Activated CD8-positive, alpha-beta T cell treated with anti-CD3 and anti-CD28 coated beads, Interleukin-2, amount 10 ng/mL, durations not matched to agents 7 days and 5 days (primary cell): ENCODE measurements at regions not wholly inside any gene's neighbourhood (a gene's known extent, or its start where the extent isn't known, plus 50 kb on each side); places are given as distances from the start of the nearest gene placed in this dataset.

Experiments used
- ATAC-seq: fragments of 150-1000 bp; cut with Tn5 transposase; one replicate; pipeline ENCODE4 v1.10.0; 2021; ENCODE audit warnings: moderate library complexity
- CTCF ChIA-PET: fragments of 350-600 bp; sonication (Branson Sonifier 250); formaldehyde crosslinking; loops from one replicate; lab custom pipeline; 2021; ENCODE audit warnings: antibody characterized with exemption; lab: Charles Lee
- POLR2A ChIA-PET: fragments of 350-600 bp; sonication (Branson Sonifier 250); formaldehyde crosslinking; loops from one replicate; lab custom pipeline; 2021; ENCODE audit warnings: antibody characterized with exemption; lab: Charles Lee
- DNase-seq: peaks from one replicate; pipeline ENCODE4 v3.0.0-alpha.2; 2020
- H3K27ac Mint-ChIP-seq: one replicate; pipeline ENCODE4 v1.8.0; 2021; ENCODE audit warnings: mild to moderate bottlenecking, mixed read lengths
- H3K27me3 Mint-ChIP-seq: one replicate; pipeline ENCODE4 v1.8.0; 2021; ENCODE audit warnings: low read depth, mixed read lengths
- H3K36me3 Mint-ChIP-seq: one replicate; pipeline ENCODE4 v1.8.0; 2021; ENCODE audit warnings: low read depth, mixed read lengths
- H3K4me1 Mint-ChIP-seq: one replicate; pipeline ENCODE4 v1.8.0; 2021; ENCODE audit warnings: low read depth, mixed read lengths
- H3K4me3 Mint-ChIP-seq: one replicate; pipeline ENCODE4 v1.8.0; 2021; ENCODE audit warnings: mild to moderate bottlenecking, mixed read lengths
- H3K9me3 Mint-ChIP-seq: one replicate; pipeline ENCODE4 v1.8.0; 2022; ENCODE audit warnings: mixed read lengths; ENCODE audit not compliant: insufficient read depth

DNA sequence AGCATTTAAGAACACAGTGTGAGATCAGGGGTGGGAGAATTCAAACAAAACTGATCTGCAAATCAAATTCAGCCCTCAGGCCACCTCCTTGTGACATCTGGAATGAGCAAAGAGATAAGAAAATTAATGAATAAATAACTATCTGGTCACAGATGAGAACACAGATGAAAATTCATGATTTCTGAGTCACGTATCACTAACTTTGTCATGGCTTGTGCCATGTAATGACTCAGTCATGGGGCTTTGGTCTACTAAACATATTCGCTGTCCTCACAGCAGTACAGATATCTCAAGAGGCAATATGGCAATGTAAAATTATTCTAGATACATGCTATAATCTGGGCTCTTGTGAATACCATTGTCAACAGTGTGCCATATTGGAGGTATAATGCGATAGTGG, 274.4 kb downstream of the MAN2A1 start:
- ChIA-PET POLR2A (no interaction called here), CTCF (no interaction called here)
- Mint-ChIP-seq H3K9me3 (no peaks in the 10 kb centered on the region), H3K27me3 (no peaks in the 10 kb centered on the region), H3K4me1 (peaks cover 3% of the 10 kb centered on the region), H3K27ac (no peak overlapping the region), H3K36me3 (no peaks in the 10 kb centered on the region), H3K4me3 (no peak overlapping the region)
- DNase-seq = no peak
- no peak for ATAC-seq

DNA sequence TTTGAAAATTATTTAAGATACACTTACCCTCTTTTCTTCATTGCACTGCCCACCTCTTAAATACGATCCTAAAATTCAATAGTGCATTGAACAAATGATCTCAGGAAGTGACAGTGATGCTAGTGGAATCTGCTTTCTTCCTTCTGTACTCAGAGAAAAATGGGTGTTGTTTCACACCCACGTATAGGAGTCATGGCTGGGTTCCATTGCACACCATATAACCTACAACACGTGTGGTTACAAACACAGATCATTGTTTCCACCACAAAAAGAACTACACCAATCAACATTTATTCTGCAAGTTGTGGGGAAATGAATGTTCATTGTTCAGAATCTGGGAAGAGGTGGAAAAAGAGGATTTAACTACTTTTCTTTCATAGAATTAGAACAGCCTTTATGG, 275.9 kb downstream of the MAN2A1 start:
- Mint-ChIP-seq H3K4me1 (peaks cover 3% of the 10 kb centered on the region), H3K4me3 (no peak overlapping the region), H3K27me3 (no peaks in the 10 kb centered on the region), H3K9me3 (no peaks in the 10 kb centered on the region), H3K27ac (no peak overlapping the region), H3K36me3 (no peaks in the 10 kb centered on the region)
- ATAC-seq (no peak), DNase-seq (no peak)
- ChIA-PET POLR2A (no interaction called here), CTCF (no interaction called here)

DNA sequence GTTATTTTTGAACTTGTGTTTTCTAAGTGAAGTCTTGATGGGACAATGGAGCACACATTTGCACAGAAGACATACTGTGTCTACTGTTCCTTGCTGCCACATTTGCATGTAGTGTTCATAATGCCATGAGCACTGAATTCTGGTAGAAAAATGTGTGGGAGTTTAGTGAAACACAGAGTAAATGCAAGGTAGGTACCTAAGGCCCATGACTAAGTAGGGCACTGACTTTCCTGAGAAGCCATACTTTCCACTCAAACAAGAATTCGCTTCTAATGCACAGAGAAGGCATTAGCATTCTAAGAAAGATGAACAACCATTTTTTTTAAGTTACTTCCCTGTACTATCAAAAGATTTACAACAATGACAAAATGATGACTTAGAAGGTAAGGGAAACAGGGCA, 282.2 kb downstream of the MAN2A1 start:
- Mint-ChIP-seq H3K9me3 (no peaks in the 10 kb centered on the region), H3K4me1 (no peaks in the 10 kb centered on the region), H3K36me3 (no peaks in the 10 kb centered on the region), H3K27me3 (no peaks in the 10 kb centered on the region), H3K27ac (no peak overlapping the region), H3K4me3 (no peak overlapping the region)
- CTCF ChIA-PET = no interaction called here
- DNase-seq (no peak), ATAC-seq (no peak)
- POLR2A ChIA-PET = no interaction called here

DNA sequence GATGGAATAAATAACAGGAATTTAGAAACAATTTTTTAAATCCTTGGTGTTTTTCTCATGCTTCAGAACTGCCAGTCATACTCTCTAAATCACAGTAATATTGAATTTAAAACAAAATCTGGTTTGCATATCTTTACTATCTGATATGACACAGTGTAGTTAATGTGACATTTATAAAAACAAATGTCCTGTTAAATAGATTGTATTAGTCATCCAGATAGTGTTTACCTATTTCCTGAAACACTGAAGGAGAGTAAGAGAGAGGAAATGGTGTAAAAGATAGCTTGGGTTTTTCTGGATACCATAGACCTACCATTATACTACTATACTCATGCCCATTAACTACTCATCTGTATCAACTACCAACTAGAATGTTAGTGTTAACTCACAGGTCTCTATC, 292.3 kb downstream of the MAN2A1 start:
- Mint-ChIP-seq H3K27me3 (no peaks in the 10 kb centered on the region), H3K9me3 (no peaks in the 10 kb centered on the region), H3K4me1 (no peaks in the 10 kb centered on the region), H3K27ac (no peak overlapping the region), H3K4me3 (no peak overlapping the region), H3K36me3 (no peaks in the 10 kb centered on the region)
- ATAC-seq (no peak), DNase-seq (no peak)
- ChIA-PET POLR2A (no interaction called here), CTCF (interaction anchor here (0.6 kb wide), 1 partner anchor 38 kb away, joined by 4 read pairs; no protein-coding TSS in a partner anchor)

DNA sequence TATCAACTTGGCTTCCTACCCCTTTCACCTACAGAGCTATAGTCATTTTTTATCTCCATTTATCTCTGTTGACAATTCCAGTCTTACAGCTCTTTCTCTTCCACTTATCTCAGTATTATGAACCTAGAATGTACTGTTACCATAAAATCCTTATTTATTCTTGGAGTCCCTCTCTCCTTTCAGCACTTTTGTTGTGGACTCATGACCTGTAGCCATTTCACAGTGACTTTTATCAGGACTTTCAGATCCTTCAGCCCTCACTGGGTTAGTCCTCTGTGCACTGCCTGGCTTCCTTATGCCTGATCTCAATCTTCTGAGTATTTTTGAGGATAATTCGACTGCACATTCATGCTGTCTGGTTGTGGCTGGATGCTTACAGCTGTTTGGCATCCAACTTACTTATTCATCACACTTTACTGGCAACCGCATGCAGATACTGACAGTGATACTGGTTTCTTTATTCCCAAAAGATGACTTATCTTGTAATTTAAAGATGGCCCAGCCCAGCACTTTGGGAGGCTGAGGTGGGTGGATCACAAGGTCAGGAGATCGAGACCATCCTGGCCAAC, 293.3 kb downstream of the MAN2A1 start:
- Mint-ChIP-seq H3K4me1 (no peaks in the 10 kb centered on the region), H3K9me3 (no peaks in the 10 kb centered on the region), H3K36me3 (no peaks in the 10 kb centered on the region), H3K4me3 (no peak overlapping the region), H3K27ac (no peak overlapping the region), H3K27me3 (no peaks in the 10 kb centered on the region)
- ChIA-PET CTCF (no interaction called here), POLR2A (no interaction called here)
- ATAC-seq (no peak), DNase-seq (no peak)

DNA sequence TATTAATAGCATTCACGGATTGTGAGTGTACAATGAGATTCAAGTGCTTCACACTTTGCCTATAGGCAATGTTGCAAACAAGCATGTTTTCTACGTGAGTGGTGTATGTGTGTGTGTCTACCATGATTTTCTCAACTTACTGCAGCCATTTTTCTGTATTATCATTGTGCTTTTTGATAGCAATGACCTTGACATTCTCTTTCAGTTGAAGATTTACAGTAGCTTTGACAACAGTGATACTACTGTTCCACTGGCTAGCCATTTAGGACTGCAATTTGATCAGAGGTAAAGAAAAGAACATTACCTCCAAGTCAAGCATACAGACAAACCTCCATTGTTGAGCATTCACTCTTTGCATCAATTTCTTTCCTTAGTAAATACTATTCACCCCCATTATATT, 297.0 kb downstream of the MAN2A1 start:
- DNase-seq (no peak), ATAC-seq (no peak)
- Mint-ChIP-seq H3K4me1 (no peaks in the 10 kb centered on the region), H3K4me3 (no peak overlapping the region), H3K36me3 (no peaks in the 10 kb centered on the region), H3K9me3 (no peaks in the 10 kb centered on the region), H3K27ac (no peak overlapping the region), H3K27me3 (no peaks in the 10 kb centered on the region)
- CTCF ChIA-PET = no interaction called here
- POLR2A ChIA-PET = no interaction called here

DNA sequence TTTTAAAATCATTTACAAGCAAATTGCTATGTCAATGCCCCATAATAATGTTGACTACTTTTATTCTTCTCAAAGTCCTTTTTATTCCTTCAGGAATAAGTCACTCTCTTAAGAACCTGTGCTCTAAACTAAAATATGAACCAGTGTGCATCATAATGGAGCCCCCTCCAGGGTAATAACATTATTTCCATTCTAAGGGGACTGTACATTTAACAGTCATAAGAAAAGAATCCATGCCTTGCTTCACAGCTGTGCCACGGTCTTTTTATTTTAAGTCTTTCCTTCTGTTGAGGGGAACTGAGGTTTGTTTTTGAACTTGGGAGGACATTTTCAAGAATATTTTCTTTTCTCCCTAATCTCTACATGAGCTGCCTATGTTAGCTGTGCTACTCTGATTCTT, 297.6 kb downstream of the MAN2A1 start:
- DNase-seq (no peak), ATAC-seq (no peak)
- no peak overlapping the region for H3K4me3 Mint-ChIP-seq
- H3K4me1 Mint-ChIP-seq = no peaks in the 10 kb centered on the region
- H3K36me3 Mint-ChIP-seq = no peaks in the 10 kb centered on the region
- H3K27ac Mint-ChIP-seq = no peak overlapping the region
- no peaks in the 10 kb centered on the region for H3K9me3 Mint-ChIP-seq
- POLR2A ChIA-PET = no interaction called here
- CTCF ChIA-PET = no interaction called here
- H3K27me3 Mint-ChIP-seq = no peaks in the 10 kb centered on the region

DNA sequence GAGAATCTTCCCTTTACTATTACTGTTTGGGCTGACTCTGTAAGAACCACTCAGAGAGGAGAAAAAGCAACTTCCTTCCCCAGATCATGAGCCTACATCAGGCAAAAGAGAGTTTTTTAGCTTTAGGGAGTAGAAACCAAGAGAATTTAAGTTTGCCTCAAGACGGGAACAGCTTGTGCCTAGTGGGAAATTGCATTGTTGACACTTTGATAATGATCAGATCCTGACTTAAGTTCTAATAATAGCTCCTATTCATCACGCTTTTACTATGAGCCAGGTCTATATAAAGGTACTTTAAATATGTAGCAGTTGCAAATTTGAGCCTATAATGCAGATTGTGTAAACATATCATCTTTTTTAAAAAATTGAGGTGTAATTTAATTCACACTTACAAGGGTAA, 298.2 kb downstream of the MAN2A1 start:
- DNase-seq (no peak), ATAC-seq (no peak)
- Mint-ChIP-seq H3K36me3 (no peaks in the 10 kb centered on the region), H3K27ac (no peak overlapping the region), H3K9me3 (no peaks in the 10 kb centered on the region), H3K4me1 (no peaks in the 10 kb centered on the region), H3K27me3 (no peaks in the 10 kb centered on the region), H3K4me3 (no peak overlapping the region)
- POLR2A ChIA-PET = no interaction called here
- CTCF ChIA-PET = no interaction called here

DNA sequence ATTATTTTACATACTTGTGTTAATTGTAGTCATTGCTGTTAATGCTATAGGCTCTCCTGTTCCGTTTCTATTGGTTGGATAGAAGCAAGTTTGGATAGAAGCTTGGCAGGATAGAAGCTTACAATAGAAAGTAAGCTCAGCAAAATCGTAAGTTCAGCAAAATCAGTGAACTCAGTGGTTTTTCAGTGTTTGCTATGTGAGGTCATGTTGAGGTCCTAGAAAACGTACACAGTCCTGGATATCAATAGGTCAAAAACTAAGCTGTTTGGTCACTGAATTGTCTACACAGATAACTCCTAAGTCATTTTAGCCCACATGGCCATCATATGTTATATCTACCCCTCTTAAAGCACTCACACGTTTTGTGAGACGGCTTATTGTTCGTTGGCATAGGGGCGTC, 299.4 kb downstream of the MAN2A1 start:
- ChIA-PET CTCF (no interaction called here), POLR2A (no interaction called here)
- DNase-seq (no peak), ATAC-seq (no peak)
- Mint-ChIP-seq H3K36me3 (no peaks in the 10 kb centered on the region), H3K4me1 (no peaks in the 10 kb centered on the region), H3K4me3 (no peak overlapping the region), H3K9me3 (no peaks in the 10 kb centered on the region), H3K27me3 (no peaks in the 10 kb centered on the region), H3K27ac (no peak overlapping the region)

DNA sequence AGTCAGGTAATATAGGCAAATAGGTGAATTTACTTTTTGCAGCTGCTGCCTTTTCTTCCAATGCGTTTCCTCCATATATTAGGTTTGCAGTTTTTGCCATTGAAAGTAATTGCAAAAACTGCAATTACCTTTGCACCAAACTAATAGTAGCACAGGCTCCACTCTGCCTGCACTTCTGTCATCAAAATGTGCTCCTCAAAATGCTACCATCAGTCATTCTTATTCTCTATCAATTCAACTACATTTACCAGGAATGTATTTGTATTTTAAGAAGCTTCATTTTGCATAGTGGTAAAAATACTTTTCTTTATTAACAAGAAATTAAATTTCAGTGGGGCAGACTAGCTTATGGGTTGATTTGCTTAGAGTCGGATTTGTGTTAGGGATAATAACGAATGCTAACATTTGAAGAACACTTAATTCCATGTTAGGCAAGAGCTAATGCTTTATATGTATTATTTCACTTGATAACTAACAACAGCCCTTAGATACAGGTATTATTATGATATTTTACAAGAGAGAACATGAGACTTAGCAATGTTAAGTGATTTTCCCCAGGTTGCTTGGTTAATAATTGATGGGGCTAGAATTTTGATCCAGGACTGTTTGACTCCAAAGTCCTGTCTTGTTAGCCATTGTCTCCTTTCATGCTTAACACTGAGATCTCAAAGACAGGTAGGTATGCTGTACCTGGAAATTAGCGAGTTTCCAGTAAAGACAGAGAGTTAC, 300.4 kb downstream of the MAN2A1 start:
- CTCF ChIA-PET = no interaction called here
- ATAC-seq (no peak), DNase-seq (no peak)
- Mint-ChIP-seq H3K27ac (no peak overlapping the region), H3K9me3 (no peaks in the 10 kb centered on the region), H3K36me3 (no peaks in the 10 kb centered on the region), H3K4me3 (no peak overlapping the region), H3K4me1 (no peaks in the 10 kb centered on the region), H3K27me3 (no peaks in the 10 kb centered on the region)
- POLR2A ChIA-PET = no interaction called here

DNA sequence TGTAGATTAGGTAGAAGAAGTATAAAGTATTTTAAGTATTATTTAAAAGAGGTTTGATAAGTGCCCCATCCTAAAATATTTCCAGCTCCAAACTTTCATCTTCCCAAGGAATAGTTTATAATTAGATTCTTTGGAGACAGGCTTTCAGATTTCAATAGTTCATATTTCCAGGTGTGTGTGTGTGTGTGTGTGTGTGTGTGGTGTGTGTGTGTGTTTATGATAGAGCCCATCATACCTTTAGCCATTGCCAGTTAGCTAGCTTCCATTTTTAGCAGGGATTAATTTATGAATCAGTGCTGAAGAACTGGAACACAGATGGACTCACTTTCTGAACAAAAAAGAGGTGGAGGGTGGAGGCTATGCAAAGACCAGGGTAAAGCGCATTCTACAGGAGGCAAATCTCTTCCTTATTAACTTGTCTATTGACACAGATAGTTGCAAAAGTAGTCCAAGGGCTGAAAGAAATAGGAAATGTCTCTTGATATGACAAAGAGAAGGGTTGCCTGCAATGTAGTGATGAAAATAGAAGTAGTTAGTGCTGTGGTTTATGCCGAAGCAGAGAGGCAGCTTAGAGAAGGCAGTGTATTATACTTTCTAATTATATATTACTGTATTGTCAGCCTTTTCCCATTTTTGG, 301.1 kb downstream of the MAN2A1 start:
- Mint-ChIP-seq H3K9me3 (no peaks in the 10 kb centered on the region), H3K36me3 (no peaks in the 10 kb centered on the region), H3K27me3 (no peaks in the 10 kb centered on the region), H3K4me3 (no peak overlapping the region), H3K4me1 (no peaks in the 10 kb centered on the region), H3K27ac (no peak overlapping the region)
- ATAC-seq = no peak
- CTCF ChIA-PET = no interaction called here
- no peak for DNase-seq
- POLR2A ChIA-PET = no interaction called here

DNA sequence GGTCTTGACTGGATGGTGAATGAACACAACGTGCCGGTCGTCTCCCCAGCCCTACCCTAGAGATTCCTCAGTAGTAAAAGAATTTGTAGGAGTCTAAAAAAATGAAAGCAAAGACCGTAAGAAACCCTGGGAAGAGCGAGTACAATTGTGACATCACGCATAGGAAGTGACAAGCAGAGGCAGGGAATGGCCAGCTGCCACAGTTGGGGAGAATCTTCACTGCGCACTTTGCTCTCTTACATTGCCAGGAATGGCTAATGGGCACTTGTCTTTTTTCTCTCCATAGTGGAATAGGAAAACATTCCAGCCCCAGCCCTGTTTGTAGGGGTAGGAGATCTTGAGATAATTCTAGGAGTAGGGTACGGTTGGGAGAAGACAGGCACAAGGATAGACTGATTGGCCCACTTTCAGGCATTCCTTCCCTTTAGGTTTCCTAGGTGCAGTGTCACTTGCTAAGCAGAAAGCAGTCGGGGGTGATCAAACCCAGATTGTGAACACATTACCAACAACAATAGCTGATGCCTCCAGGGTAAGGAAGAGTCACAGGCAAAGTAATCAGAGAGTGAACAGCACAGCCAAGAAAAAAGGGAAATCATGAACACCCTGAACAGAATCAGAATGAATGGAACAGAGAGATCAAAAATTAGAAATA, 302.7 kb downstream of the MAN2A1 start:
- no peaks in the 10 kb centered on the region for H3K27me3 Mint-ChIP-seq
- no peaks in the 10 kb centered on the region for H3K9me3 Mint-ChIP-seq
- CTCF ChIA-PET = no interaction called here
- POLR2A ChIA-PET = no interaction called here
- ATAC-seq (no peak), DNase-seq (no peak)
- no peak overlapping the region for H3K27ac Mint-ChIP-seq
- no peaks in the 10 kb centered on the region for H3K36me3 Mint-ChIP-seq
- H3K4me3 Mint-ChIP-seq = no peak overlapping the region
- H3K4me1 Mint-ChIP-seq = no peaks in the 10 kb centered on the region
